ENCODE measurements at regions not wholly inside any gene's neighbourhood (a gene's known extent, or its start where the extent isn't known, plus 50 kb on each side); places are given as distances from the start of the nearest gene placed in this dataset.

DNA sequence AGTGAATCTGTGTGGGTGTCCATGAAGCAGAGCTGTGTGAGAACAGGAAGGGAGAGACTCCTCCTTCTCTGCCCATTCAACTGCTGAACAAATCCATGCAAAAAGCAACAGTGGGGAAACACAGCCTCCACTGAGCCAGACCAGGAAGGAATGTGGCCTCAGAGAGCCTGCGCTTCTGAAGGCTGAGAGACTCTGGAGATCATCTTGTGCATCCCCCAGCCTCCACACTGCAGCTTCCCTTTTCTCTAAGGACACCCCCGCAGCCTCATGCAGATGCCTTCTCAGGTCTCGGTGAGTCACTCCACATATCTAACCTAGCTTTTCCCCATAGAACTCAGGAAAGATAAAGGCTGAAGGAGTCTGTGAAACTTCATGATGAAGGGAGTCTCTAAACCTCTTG is 402.9 kb downstream of the TNS1 start:
- H3K4me1 ChIP-seq (ENCODE audit: control insufficient read depth, insufficient read depth, low read length), result no peaks in the 10 kb centered on the region
- in situ Hi-C loops (cut with HindIII; ENCODE audit: low pct_unique_long_range_greater_than_20kb, low sequenced_read_pairs) (no loop called here), intact Hi-C loops (cut with micrococcal nuclease; ENCODE audit: unreplicated experiment) (no loop called here)
- BruUV-seq (replicated peaks), result no TSS peak
- no peak overlapping the region for H3K27ac ChIP-seq (ENCODE audit: low read length)
- TF ChIP-seq, protein P1, sequence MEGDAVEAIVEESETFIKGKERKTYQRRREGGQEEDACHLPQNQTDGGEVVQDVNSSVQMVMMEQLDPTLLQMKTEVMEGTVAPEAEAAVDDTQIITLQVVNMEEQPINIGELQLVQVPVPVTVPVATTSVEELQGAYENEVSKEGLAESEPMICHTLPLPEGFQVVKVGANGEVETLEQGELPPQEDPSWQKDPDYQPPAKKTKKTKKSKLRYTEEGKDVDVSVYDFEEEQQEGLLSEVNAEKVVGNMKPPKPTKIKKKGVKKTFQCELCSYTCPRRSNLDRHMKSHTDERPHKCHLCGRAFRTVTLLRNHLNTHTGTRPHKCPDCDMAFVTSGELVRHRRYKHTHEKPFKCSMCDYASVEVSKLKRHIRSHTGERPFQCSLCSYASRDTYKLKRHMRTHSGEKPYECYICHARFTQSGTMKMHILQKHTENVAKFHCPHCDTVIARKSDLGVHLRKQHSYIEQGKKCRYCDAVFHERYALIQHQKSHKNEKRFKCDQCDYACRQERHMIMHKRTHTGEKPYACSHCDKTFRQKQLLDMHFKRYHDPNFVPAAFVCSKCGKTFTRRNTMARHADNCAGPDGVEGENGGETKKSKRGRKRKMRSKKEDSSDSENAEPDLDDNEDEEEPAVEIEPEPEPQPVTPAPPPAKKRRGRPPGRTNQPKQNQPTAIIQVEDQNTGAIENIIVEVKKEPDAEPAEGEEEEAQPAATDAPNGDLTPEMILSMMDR (IDR thresholded peaks at IDR 0.05), result no peak
- TF ChIP-seq, protein P2, sequence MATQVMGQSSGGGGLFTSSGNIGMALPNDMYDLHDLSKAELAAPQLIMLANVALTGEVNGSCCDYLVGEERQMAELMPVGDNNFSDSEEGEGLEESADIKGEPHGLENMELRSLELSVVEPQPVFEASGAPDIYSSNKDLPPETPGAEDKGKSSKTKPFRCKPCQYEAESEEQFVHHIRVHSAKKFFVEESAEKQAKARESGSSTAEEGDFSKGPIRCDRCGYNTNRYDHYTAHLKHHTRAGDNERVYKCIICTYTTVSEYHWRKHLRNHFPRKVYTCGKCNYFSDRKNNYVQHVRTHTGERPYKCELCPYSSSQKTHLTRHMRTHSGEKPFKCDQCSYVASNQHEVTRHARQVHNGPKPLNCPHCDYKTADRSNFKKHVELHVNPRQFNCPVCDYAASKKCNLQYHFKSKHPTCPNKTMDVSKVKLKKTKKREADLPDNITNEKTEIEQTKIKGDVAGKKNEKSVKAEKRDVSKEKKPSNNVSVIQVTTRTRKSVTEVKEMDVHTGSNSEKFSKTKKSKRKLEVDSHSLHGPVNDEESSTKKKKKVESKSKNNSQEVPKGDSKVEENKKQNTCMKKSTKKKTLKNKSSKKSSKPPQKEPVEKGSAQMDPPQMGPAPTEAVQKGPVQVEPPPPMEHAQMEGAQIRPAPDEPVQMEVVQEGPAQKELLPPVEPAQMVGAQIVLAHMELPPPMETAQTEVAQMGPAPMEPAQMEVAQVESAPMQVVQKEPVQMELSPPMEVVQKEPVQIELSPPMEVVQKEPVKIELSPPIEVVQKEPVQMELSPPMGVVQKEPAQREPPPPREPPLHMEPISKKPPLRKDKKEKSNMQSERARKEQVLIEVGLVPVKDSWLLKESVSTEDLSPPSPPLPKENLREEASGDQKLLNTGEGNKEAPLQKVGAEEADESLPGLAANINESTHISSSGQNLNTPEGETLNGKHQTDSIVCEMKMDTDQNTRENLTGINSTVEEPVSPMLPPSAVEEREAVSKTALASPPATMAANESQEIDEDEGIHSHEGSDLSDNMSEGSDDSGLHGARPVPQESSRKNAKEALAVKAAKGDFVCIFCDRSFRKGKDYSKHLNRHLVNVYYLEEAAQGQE (IDR thresholded peaks at IDR 0.05; ENCODE audit: insufficient read depth in 1 of 2, low read depth in 2 of 2, low read length in 1 of 2), result no peak
- no peak for TF ChIP-seq TCF7L2 (IDR thresholded peaks at IDR 0.05; ENCODE audit: low read depth, low read length)
- no peak for TF ChIP-seq SIN3A (IDR thresholded peaks at IDR 0.05; ENCODE audit: borderline replicate concordance, insufficient read depth, low read depth, low read length)
- TF ChIP-seq POLR2AphosphoS5 (IDR thresholded peaks at IDR 0.05; ENCODE audit: low read depth, low read length), result no peak
- H3K9me3 ChIP-seq (ENCODE audit: control insufficient read depth, insufficient read depth, low read depth, low read length), result no peaks in the 10 kb centered on the region
- ChIA-PET POLR2A (no interaction called here), CTCF (no interaction called here)
- DNase-seq (ENCODE audit: low read depth, low spot score) (no peak), ATAC-seq (no peak)
- no peaks in the 10 kb centered on the region for H3K36me3 ChIP-seq (ENCODE audit: control insufficient read depth, insufficient read depth, low read length)
- H3K4me3 ChIP-seq (ENCODE audit: low read depth in 2 of 2, low read length in 2 of 2), result no peak overlapping the region
- H3K27me3 ChIP-seq (ENCODE audit: control insufficient read depth, insufficient read depth, low read length), result peaks cover 7% of the 10 kb centered on the region; the same call in 1 of the 2 replicates

DNA sequence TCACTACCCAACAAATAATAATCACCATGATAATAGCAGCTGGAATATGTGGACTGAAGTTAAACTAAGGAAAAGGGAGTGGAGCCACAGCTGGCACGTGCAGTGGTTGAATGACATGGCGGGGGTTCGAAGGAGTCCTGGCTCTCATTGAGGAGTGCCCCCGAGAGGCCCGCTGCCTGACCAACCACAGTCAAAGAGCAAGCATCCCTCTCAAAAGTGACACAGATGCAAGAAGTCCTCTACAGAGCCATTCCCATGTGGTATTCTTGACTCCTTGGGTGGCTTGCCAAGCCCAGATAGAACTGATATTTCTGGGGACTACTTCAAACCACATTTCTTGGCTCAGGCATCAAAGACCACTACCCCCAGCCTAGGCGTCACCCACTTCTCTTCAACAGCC is 405.1 kb downstream of the TNS1 start:
- no TSS peak for BruUV-seq (replicated peaks)
- ATAC-seq, result no peak

More for the DNA sequence above, 405.1 kb downstream of the TNS1 start:
- in situ Hi-C loops (cut with HindIII; ENCODE audit: low pct_unique_long_range_greater_than_20kb, low sequenced_read_pairs) (no loop called here), intact Hi-C loops (cut with micrococcal nuclease; ENCODE audit: unreplicated experiment) (no loop called here)
- Histone ChIP-seq H3K4me3 (ENCODE audit: low read depth in 2 of 2, low read length in 2 of 2) (no peak overlapping the region), H3K27me3 (ENCODE audit: control insufficient read depth, insufficient read depth, low read length) (peaks cover 7% of the 10 kb centered on the region; the same call in 1 of the 2 replicates), H3K9me3 (ENCODE audit: control insufficient read depth, insufficient read depth, low read depth, low read length) (no peaks in the 10 kb centered on the region), H3K36me3 (ENCODE audit: control insufficient read depth, insufficient read depth, low read length) (no peaks in the 10 kb centered on the region), H3K27ac (ENCODE audit: low read length) (no peak overlapping the region), H3K4me1 (ENCODE audit: control insufficient read depth, insufficient read depth, low read length) (no peaks in the 10 kb centered on the region)
- no peak for DNase-seq (ENCODE audit: low read depth, low spot score)
- ChIA-PET CTCF (no interaction called here), POLR2A (no interaction called here)
- TF ChIP-seq, protein P1 (IDR thresholded peaks at IDR 0.05), result no peak
- TF ChIP-seq POLR2AphosphoS5 (IDR thresholded peaks at IDR 0.05; ENCODE audit: low read depth, low read length), result no peak
- TF ChIP-seq SIN3A (IDR thresholded peaks at IDR 0.05; ENCODE audit: borderline replicate concordance, insufficient read depth, low read depth, low read length), result no peak
- TF ChIP-seq TCF7L2 (IDR thresholded peaks at IDR 0.05; ENCODE audit: low read depth, low read length), result no peak
- TF ChIP-seq, protein P2 (IDR thresholded peaks at IDR 0.05; ENCODE audit: insufficient read depth in 1 of 2, low read depth in 2 of 2, low read length in 1 of 2), result no peak

Measured in Panc1 (cell line).